Hematopoietic multipotent progenitor cell (in vitro differentiated cells): ENCODE measurements at regions not wholly inside any gene's neighbourhood (a gene's known extent, or its start where the extent isn't known, plus 50 kb on each side); places are given as distances from the start of the nearest gene placed in this dataset.

ENCODE experiments used
- DNase-seq, 3 donors: peaks; one replicate each; pipeline ENCODE4 v3.0.0-alpha.2; 2011 to 2015; ENCODE audit warnings: low read depth in 2 of 3, low spot score in 2 of 3

- no peak for DNase-seq
These were observed 527.9 kb upstream of the ARGLU1 start for GRCh38 chr13:107095876-107096275.

GRCh38 chr13:107091861-107092260 lies 523.9 kb upstream of the ARGLU1 start:
- DNase-seq = no peak

GRCh38 chr13:107091428-107091827 lies 523.5 kb upstream of the ARGLU1 start:
- DNase-seq = no peak

GRCh38 chr13:107088061-107088460 lies 520.1 kb upstream of the ARGLU1 start:
- DNase-seq = no peak

GRCh38 chr13:107079423-107080049 lies 511.6 kb upstream of the ARGLU1 start:
- no peak for DNase-seq

GRCh38 chr13:107078229-107078765 lies 510.4 kb upstream of the ARGLU1 start:
- no peak for DNase-seq

GRCh38 chr13:107076801-107077200 lies 508.9 kb upstream of the ARGLU1 start:
- no peak for DNase-seq

- DNase-seq = no peak
These were observed 507.6 kb upstream of the ARGLU1 start for GRCh38 chr13:107075576-107075975.

GRCh38 chr13:107070792-107071191 lies 502.9 kb upstream of the ARGLU1 start:
- no peak for DNase-seq

GRCh38 chr13:107069108-107069776 lies 501.3 kb upstream of the ARGLU1 start:
- DNase-seq = no peak

GRCh38 chr13:107067381-107067780 lies 499.4 kb upstream of the ARGLU1 start:
- DNase-seq = no peak

GRCh38 chr13:107066355-107066754 lies 498.4 kb upstream of the ARGLU1 start:
- DNase-seq = no peak

- no peak for DNase-seq
These were observed 497.1 kb upstream of the ARGLU1 start for GRCh38 chr13:107065036-107065435.

- DNase-seq = no peak
These were observed 489.2 kb upstream of the ARGLU1 start for GRCh38 chr13:107057028-107057631.

GRCh38 chr13:107043021-107043956 lies 475.4 kb upstream of the ARGLU1 start:
- no peak for DNase-seq

- DNase-seq = no peak
These were observed 467.8 kb upstream of the ARGLU1 start for GRCh38 chr13:107035778-107036177.

- no peak for DNase-seq
These were observed 467.2 kb upstream of the ARGLU1 start for GRCh38 chr13:107035186-107035585.

GRCh38 chr13:107034236-107034872 lies 466.4 kb upstream of the ARGLU1 start:
- no peak for DNase-seq

GRCh38 chr13:107031716-107032115 lies 463.8 kb upstream of the ARGLU1 start:
- no peak for DNase-seq

GRCh38 chr13:107028751-107029150 lies 460.8 kb upstream of the ARGLU1 start:
- DNase-seq = no peak
